Panc1 (cell line): ENCODE measurements at regions not wholly inside any gene's neighbourhood (a gene's known extent, or its start where the extent isn't known, plus 50 kb on each side); places are given as distances from the start of the nearest gene placed in this dataset.

Experiments used
- CTCF ChIP-seq: fragments of 450-650 bp; IDR thresholded peaks from 2 replicates; pipeline ENCODE4 v1.5.1; 2017; ENCODE audit warnings: mild to moderate bottlenecking
- POLR2AphosphoS5 ChIP-seq: IDR thresholded peaks from 2 replicates; pipeline ENCODE4 v1.6.1; 2012; ENCODE audit warnings: mild to moderate bottlenecking, low read depth, low read length, moderate library complexity
- REST ChIP-seq, 2 experiments: IDR thresholded peaks; 2 replicates each; pipeline ENCODE4 v1.6.1; 2011 to 2012; ENCODE audit warnings: low read depth in 2 of 2, control low read depth in 1 of 2, low read length in 1 of 2, mild to moderate bottlenecking in 1 of 2, moderate library complexity in 1 of 2; ENCODE audit not compliant: insufficient read depth in 1 of 2
- SIN3A ChIP-seq: IDR thresholded peaks from 2 replicates; pipeline ENCODE4 v1.6.1; 2012; ENCODE audit warnings: low read depth, mild to moderate bottlenecking, low read length, moderate library complexity, borderline replicate concordance; ENCODE audit not compliant: insufficient read depth
- TCF7L2 ChIP-seq: IDR thresholded peaks from 2 replicates; pipeline ENCODE4 v1.6.1; 2011; ENCODE audit warnings: mild to moderate bottlenecking, low read depth, low read length, inconsistent platforms

- TF ChIP-seq CTCF: no peak
- no peak for TF ChIP-seq SIN3A
- TF ChIP-seq POLR2AphosphoS5: no peak
- no peak for TF ChIP-seq REST (IDR thresholded peaks at IDR 0.05; ENCODE audit: insufficient read depth in 1 of 2, low read depth in 2 of 2, low read length in 1 of 2)
- TF ChIP-seq TCF7L2: no peak
Measured at GRCh38 chr14:48967419-48967818, 618.8 kb downstream of the RPS29 start.
